GM23338 (cell line): ENCODE measurements at regions not wholly inside any gene's neighbourhood (a gene's known extent, or its start where the extent isn't known, plus 50 kb on each side); places are given as distances from the start of the nearest gene placed in this dataset.

Experiments
- ATAC-seq: fragments of 200-7000 bp; cut with Tn5 transposase; 3 replicates; pipeline ENCODE4 v1.9.1; 2020
- DNase-seq: peaks from one replicate; pipeline ENCODE4 v3.0.0-alpha.2; 2015; ENCODE audit warnings: low spot score
- H2AFZ ChIP-seq: fragments of 200-600 bp; sonication (generic); 2 replicates; pipeline ENCODE4 v1.8.0; 2016; ENCODE audit warnings: antibody characterized with exemption, mild to moderate bottlenecking, moderate library complexity
- H3F3A ChIP-seq: fragments of 200-600 bp; sonication (generic); replicated peaks from 2 replicates; pipeline ENCODE4 v1.8.0; 2017; ENCODE audit warnings: antibody characterized with exemption, mixed run types, low read depth
- H3K27ac ChIP-seq: fragments of 200-600 bp; sonication (generic); 2 replicates; pipeline ENCODE4 v1.6.1; 2016; ENCODE audit warnings: low read depth
- H3K27me3 ChIP-seq: fragments of 200-600 bp; sonication (generic); 2 replicates; pipeline ENCODE4 v1.8.0; 2016; ENCODE audit warnings: mild to moderate bottlenecking, mixed run types, moderate library complexity; ENCODE audit not compliant: insufficient read depth
- H3K36me3 ChIP-seq: fragments of 200-600 bp; sonication (generic); 2 replicates; pipeline ENCODE4 v1.8.0; 2016; ENCODE audit warnings: mild to moderate bottlenecking; ENCODE audit not compliant: insufficient read depth
- H3K4me1 ChIP-seq: fragments of 200-600 bp; sonication (generic); 2 replicates; pipeline ENCODE4 v1.8.0; 2016; ENCODE audit warnings: mild to moderate bottlenecking, moderate library complexity; ENCODE audit not compliant: insufficient read depth
- H3K4me2 ChIP-seq: fragments of 200-600 bp; sonication (generic); 2 replicates; pipeline ENCODE4 v1.7.1; 2017; ENCODE audit warnings: mixed run types
- H3K4me3 ChIP-seq: fragments of 200-600 bp; sonication (generic); 2 replicates; pipeline ENCODE4 v1.6.1; 2016; ENCODE audit warnings: mixed run types
- H3K79me2 ChIP-seq: fragments of 200-600 bp; sonication (generic); replicated peaks from 2 replicates; pipeline ENCODE4 v1.8.0; 2017; ENCODE audit warnings: mild to moderate bottlenecking; ENCODE audit not compliant: insufficient read depth
- H3K9me2 ChIP-seq: fragments of 200-600 bp; sonication (generic); 2 replicates; pipeline ENCODE4 v1.8.0; 2017; ENCODE audit not compliant: insufficient read depth
- H4K20me1 ChIP-seq: fragments of 200-600 bp; sonication (generic); replicated peaks from 2 replicates; pipeline ENCODE4 v1.8.0; 2017; ENCODE audit warnings: mild to moderate bottlenecking; ENCODE audit not compliant: insufficient read depth
- H3K27ac Mint-ChIP-seq: 2 replicates; pipeline ENCODE4 v1.8.0; 2020; ENCODE audit warnings: inconsistent platforms, mild to moderate bottlenecking, moderate library complexity, mixed read lengths
- H3K27me3 Mint-ChIP-seq: 3 replicates; pipeline ENCODE4 v1.8.0; 2022; ENCODE audit warnings: low read depth, mild to moderate bottlenecking, moderate library complexity, mixed read lengths, inconsistent platforms; ENCODE audit not compliant: insufficient read depth, poor library complexity
- H3K36me3 Mint-ChIP-seq: 3 replicates; pipeline ENCODE4 v1.8.0; 2021; ENCODE audit warnings: low read depth, mild to moderate bottlenecking, inconsistent platforms, moderate library complexity, mixed read lengths
- H3K4me1 Mint-ChIP-seq: 3 replicates; pipeline ENCODE4 v1.8.0; 2020; ENCODE audit warnings: mild to moderate bottlenecking, inconsistent platforms, mixed read lengths
- H3K4me3 Mint-ChIP-seq: 3 replicates; pipeline ENCODE4 v1.8.0; 2021; ENCODE audit warnings: moderate library complexity, mild to moderate bottlenecking, inconsistent platforms, mixed read lengths
- H3K9me3 Mint-ChIP-seq: 3 replicates; pipeline ENCODE4 v1.8.0; 2020; ENCODE audit warnings: moderate library complexity, mild to moderate bottlenecking, inconsistent platforms, mixed read lengths
- CTCF ChIP-seq, 2 experiments: fragments of 200-600 bp in 1 of 2; sonication (generic) in 1 of 2; conservative IDR thresholded peaks; 2 replicates each; pipeline versions ENCODE4 v1.5.1 to v1.6.1; 2016 to 2017; ENCODE audit warnings: antibody characterized with exemption in 2 of 2, low read depth in 2 of 2, mild to moderate bottlenecking in 2 of 2, moderate library complexity in 1 of 2
- ETS1 ChIP-seq: IDR thresholded peaks from 2 replicates; pipeline ENCODE4 v1.6.1; 2016; ENCODE audit warnings: antibody characterized with exemption
- EZH2 ChIP-seq: fragments of 200-600 bp; sonication (generic); IDR thresholded peaks from one replicate; pipeline ENCODE4 v1.8.0; 2017; ENCODE audit warnings: antibody characterized with exemption, mild to moderate bottlenecking, low read depth; ENCODE audit not compliant: unreplicated experiment
- EZH2phosphoT487 ChIP-seq: fragments of 200-600 bp; sonication (generic); IDR thresholded peaks from one replicate; pipeline ENCODE4 v1.8.1; 2018; ENCODE audit warnings: antibody characterized with exemption; ENCODE audit not compliant: unreplicated experiment
- JUNB ChIP-seq: IDR thresholded peaks from one replicate; pipeline ENCODE4 v1.6.1; 2016; ENCODE audit warnings: antibody characterized with exemption; ENCODE audit not compliant: unreplicated experiment
- NANOG ChIP-seq: IDR thresholded peaks from 2 replicates; pipeline ENCODE4 v1.6.1; 2016; ENCODE audit warnings: antibody characterized with exemption, borderline replicate concordance
- REST ChIP-seq: IDR thresholded peaks from one replicate; pipeline ENCODE4 v1.6.1; 2018; ENCODE audit warnings: antibody characterized with exemption; ENCODE audit not compliant: unreplicated experiment
- STAT1 ChIP-seq: IDR thresholded peaks from one replicate; pipeline ENCODE4 v1.6.1; 2016; ENCODE audit warnings: antibody characterized with exemption; ENCODE audit not compliant: unreplicated experiment
- ZNF331 ChIP-seq: fragments of 250-450 bp; sonication (Bioruptor Pico); IDR thresholded peaks from 2 replicates; pipeline ENCODE4 v1.5.0; 2020; ENCODE audit warnings: low read depth, mild to moderate bottlenecking, moderate library complexity

- Histone ChIP-seq H3K27me3 (no peaks in the 10 kb centered on the region), H3K27ac (peak overlapping the region; percentile 95), H3K36me3 (no peaks in the 10 kb centered on the region), H2AFZ (no peak overlapping the region), H3K4me3 (no peak overlapping the region), H3K4me1 (peaks cover 32% of the 10 kb centered on the region), H3F3A (no peaks in the 10 kb centered on the region), H3K4me2 (peak overlapping the region; percentile 38), H3K9me2 (no peaks in the 10 kb centered on the region), H3K79me2 (no peaks in the 10 kb centered on the region), H4K20me1 (no peaks in the 10 kb centered on the region)
- peaks cover 2% of the 10 kb centered on the region for H3K27me3 Mint-ChIP-seq
- H3K36me3 Mint-ChIP-seq, result no peaks in the 10 kb centered on the region
- ATAC-seq, result peak; percentile 69
- TF ChIP-seq STAT1 (no peak), JUNB (no peak), REST (no peak), EZH2phosphoT487 (no peak), ZNF331 (CRISPR knock-in tag) (no peak), EZH2 (no peak), ETS1 (no peak), NANOG (no peak), CTCF (conservative IDR thresholded peaks at IDR 0.05; ENCODE audit: low read depth in 2 of 2) (no peak)
- 0 out of 3 replicates have a peak overlapping the region, but pooled peaks have one; percentile 45 for H3K4me3 Mint-ChIP-seq
- H3K4me1 Mint-ChIP-seq, result peaks cover 44% of the 10 kb centered on the region
- H3K27ac Mint-ChIP-seq, result peak overlapping the region; percentile 94
- peak; percentile 45 for DNase-seq
- H3K9me3 Mint-ChIP-seq, result peaks cover 3% of the 10 kb centered on the region; the same call in 1 of the 3 replicates
Measured at GRCh38 chr13:106859533-106859904, 291.6 kb upstream of the ARGLU1 start.
